SK-N-SH (cell line): ENCODE measurements at regions not wholly inside any gene's neighbourhood (a gene's known extent, or its start where the extent isn't known, plus 50 kb on each side); places are given as distances from the start of the nearest gene placed in this dataset.
"Not testable (repeated sequence)": the region's sequence is repeated elsewhere in the genome, so short reads cannot be mapped to it uniquely, and the experiment has no call there.

Source experiments
- CTCF ChIA-PET: fragments of 300-600, 350-600 bp; formaldehyde crosslinking; extraction: SDS; loops from one replicate; lab custom pipeline; 2021; lab: Yijun Ruan, JAX
- POLR2A ChIA-PET: fragments of 350-600 bp; sonication (Branson Sonifier 250); formaldehyde crosslinking; extraction: SDS; loops from one replicate; lab custom pipeline; 2020; ENCODE audit warnings: antibody characterized with exemption, inconsistent platforms; lab: Yijun Ruan, JAX
- DNase-seq: peaks from one replicate; pipeline ENCODE4 v3.0.0; 2012
- H2AFZ ChIP-seq: fragments of 200-600 bp; sonication (generic); 2 replicates; pipeline ENCODE4 v1.8.1; 2016; ENCODE audit warnings: antibody characterized with exemption, mild to moderate bottlenecking, low read depth
- H3F3A ChIP-seq: fragments of 200-600 bp; sonication (generic); replicated peaks from 2 replicates; pipeline ENCODE3; 2016; ENCODE audit warnings: antibody characterized with exemption, mild to moderate bottlenecking; ENCODE audit not compliant: insufficient read depth
- H3K27ac ChIP-seq, 2 experiments: fragments of 200-500 bp in 1 of 2; fragments of 200-600 bp in 1 of 2; sonication (Bioruptor generic) in 1 of 2; sonication (generic), shearing (Covaris generic) in 1 of 2; 2 replicates each; pipeline versions ENCODE4 v1.5.1 to v1.6.1; 2014 to 2016; ENCODE audit warnings: low read depth in 2 of 2, inconsistent platforms in 1 of 2, low read length in 1 of 2, mild to moderate bottlenecking in 1 of 2, mixed read lengths in 1 of 2
- H3K27me3 ChIP-seq: fragments of 200-600 bp; sonication (generic), shearing (Covaris generic); 2 replicates; pipeline ENCODE4 v1.6.1; 2016; ENCODE audit warnings: mixed run types; ENCODE audit not compliant: insufficient read depth
- H3K36me3 ChIP-seq, 2 experiments: fragments of 200-500 bp in 1 of 2; fragments of 200-600 bp in 1 of 2; sonication (Bioruptor generic) in 1 of 2; sonication (generic) in 1 of 2; replicated peaks in 1 of 2; 2 replicates each; pipeline versions ENCODE3 to v1.5.1; 2014 to 2016; ENCODE audit warnings: low read length in 1 of 2, mild to moderate bottlenecking in 1 of 2; ENCODE audit not compliant: insufficient read depth in 2 of 2, control insufficient read depth in 1 of 2
- H3K4me1 ChIP-seq, 2 experiments: fragments of 200-500 bp in 1 of 2; fragments of 200-600 bp in 1 of 2; sonication (Bioruptor generic) in 1 of 2; sonication (generic), shearing (Covaris generic) in 1 of 2; 2 replicates each; pipeline versions ENCODE4 v1.5.1 to v1.6.1; 2014 to 2016; ENCODE audit warnings: low read depth in 1 of 2, low read length in 1 of 2, mixed run types in 1 of 2; ENCODE audit not compliant: insufficient read depth in 2 of 2, control insufficient read depth in 1 of 2
- H3K4me2 ChIP-seq: fragments of 200-600 bp; sonication (generic), shearing (Covaris generic); 2 replicates; pipeline ENCODE4 v1.6.1; 2017; ENCODE audit warnings: mixed run types
- H3K4me3 ChIP-seq, 2 experiments: fragments of 200-500 bp in 1 of 2; fragments of 200-600 bp in 1 of 2; sonication (Bioruptor generic) in 1 of 2; sonication (generic), shearing (Covaris generic) in 1 of 2; 2 replicates each; pipeline versions ENCODE4 v1.5.1 to v1.8.1; 2014 to 2016; ENCODE audit warnings: low read depth in 2 of 2, inconsistent platforms in 1 of 2, low read length in 1 of 2, mild to moderate bottlenecking in 1 of 2, mixed read lengths in 1 of 2, moderate library complexity in 1 of 2
- H3K79me2 ChIP-seq: fragments of 200-600 bp; sonication (generic); 2 replicates; pipeline ENCODE4 v1.8.1; 2017; ENCODE audit warnings: mild to moderate bottlenecking; ENCODE audit not compliant: insufficient read depth
- H3K9ac ChIP-seq: fragments of 200-600 bp; sonication (generic); 2 replicates; pipeline ENCODE4 v1.6.1; 2017; ENCODE audit warnings: mixed run types
- H3K9me2 ChIP-seq: fragments of 200-600 bp; sonication (generic); 2 replicates; pipeline ENCODE4 v1.6.1; 2017; ENCODE audit warnings: mixed run types
- H3K9me3 ChIP-seq: fragments of 200-600 bp; sonication (generic); 2 replicates; pipeline ENCODE4 v1.6.1; 2017; ENCODE audit warnings: mixed run types, mild to moderate bottlenecking, moderate library complexity
- H4K20me1 ChIP-seq: fragments of 200-600 bp; sonication (generic); 2 replicates; pipeline ENCODE4 v1.6.1; 2017; ENCODE audit warnings: mild to moderate bottlenecking, mixed run types; ENCODE audit not compliant: insufficient read depth
- ELF1 ChIP-seq: IDR thresholded peaks from 2 replicates; pipeline ENCODE4 v1.4.0; 2012
- EP300 ChIP-seq, 2 experiments: IDR thresholded peaks; 2 replicates each; pipeline versions ENCODE4 v1.4.0 to v1.6.1; 2012; ENCODE audit warnings: borderline replicate concordance in 1 of 2, low read depth in 1 of 2, low read length in 1 of 2
- FOSL2 ChIP-seq: IDR thresholded peaks from 2 replicates; pipeline ENCODE4 v1.4.0; 2012; ENCODE audit warnings: low read depth, mild to moderate bottlenecking, moderate library complexity, borderline replicate concordance
- FOXJ3 ChIP-seq: sonication (generic); formaldehyde crosslinking; IDR thresholded peaks from 2 replicates; pipeline ENCODE4 v1.5.1; 2020; ENCODE audit warnings: mild to moderate bottlenecking, missing genetic modification reagents
- FOXM1 ChIP-seq: IDR thresholded peaks from 2 replicates; pipeline ENCODE4 v1.4.0; 2012; ENCODE audit warnings: low read depth, mild to moderate bottlenecking
- GABPA ChIP-seq: IDR thresholded peaks from 2 replicates; pipeline ENCODE4 v1.4.0; 2012; ENCODE audit warnings: low read depth, mild to moderate bottlenecking
- GATA2 ChIP-seq: sonication (generic); formaldehyde crosslinking; IDR thresholded peaks from 2 replicates; pipeline ENCODE4 v1.5.0; 2020; ENCODE audit warnings: mild to moderate bottlenecking, missing genetic modification reagents
- MXI1 ChIP-seq: IDR thresholded peaks from 2 replicates; pipeline ENCODE4 v1.6.1; 2012; ENCODE audit warnings: mild to moderate bottlenecking, low read depth, low read length, improper control_type of control experiment
- NRF1 ChIP-seq: IDR thresholded peaks from 2 replicates; pipeline ENCODE4 v1.6.1; 2012; ENCODE audit warnings: low read depth, mild to moderate bottlenecking, low read length
- POLR2AphosphoS5 ChIP-seq: IDR thresholded peaks from 2 replicates; pipeline ENCODE4 v1.6.1; 2012; ENCODE audit warnings: low read depth, low read length
- RAD21 ChIP-seq: IDR thresholded peaks from 2 replicates; pipeline ENCODE4 v1.6.1; 2012; ENCODE audit warnings: mild to moderate bottlenecking, low read length
- RXRA ChIP-seq: IDR thresholded peaks from 2 replicates; pipeline ENCODE4 v1.4.0; 2012; ENCODE audit warnings: low read depth, mild to moderate bottlenecking, borderline replicate concordance
- TAF1 ChIP-seq: IDR thresholded peaks from 2 replicates; pipeline ENCODE4 v1.6.1; 2012; ENCODE audit warnings: low read depth, mild to moderate bottlenecking, low read length, moderate library complexity, borderline replicate concordance
- TCF12 ChIP-seq: IDR thresholded peaks from 2 replicates; pipeline ENCODE4 v1.4.0; 2012
- TEAD4 ChIP-seq: IDR thresholded peaks from 2 replicates; pipeline ENCODE4 v1.4.0; 2012; ENCODE audit warnings: mild to moderate bottlenecking, borderline replicate concordance; ENCODE audit not compliant: insufficient read depth
- whole genome bisulfite sequencing: methylation state at CpG from one replicate; pipeline ENCODE4 v1.1.6; 2017; ENCODE audit warnings: low lambda C conversion rate; 5-methylcytosine and 5-hydroxymethylcytosine counted together
- TF ChIP-seq, protein P1 (sequence below): IDR thresholded peaks from 2 replicates; pipeline ENCODE4 v1.4.0; 2012; ENCODE audit warnings: low read depth
- TF ChIP-seq, protein P2 (sequence below): IDR thresholded peaks from 2 replicates; pipeline ENCODE4 v1.6.1; 2012; ENCODE audit warnings: mild to moderate bottlenecking, low read depth, low read length, moderate library complexity
- TF ChIP-seq, protein P3 (sequence below): fragments of 200-600 bp; sonication (generic); IDR thresholded peaks from 2 replicates; pipeline ENCODE4 v1.6.1; 2017; ENCODE audit warnings: antibody characterized with exemption, mild to moderate bottlenecking, moderate library complexity
- TF ChIP-seq, protein P4 (sequence below): fragments of 150-350 bp; IDR thresholded peaks from 2 replicates; pipeline ENCODE4 v1.6.1; 2016; ENCODE audit warnings: mild to moderate bottlenecking, low read depth, low read length
- TF ChIP-seq, protein P5 (sequence below): fragments of 150-350 bp; IDR thresholded peaks from 2 replicates; pipeline ENCODE4 v1.6.1; 2017; ENCODE audit warnings: antibody characterized with exemption, low read length, low read depth, borderline replicate concordance

DNA sequence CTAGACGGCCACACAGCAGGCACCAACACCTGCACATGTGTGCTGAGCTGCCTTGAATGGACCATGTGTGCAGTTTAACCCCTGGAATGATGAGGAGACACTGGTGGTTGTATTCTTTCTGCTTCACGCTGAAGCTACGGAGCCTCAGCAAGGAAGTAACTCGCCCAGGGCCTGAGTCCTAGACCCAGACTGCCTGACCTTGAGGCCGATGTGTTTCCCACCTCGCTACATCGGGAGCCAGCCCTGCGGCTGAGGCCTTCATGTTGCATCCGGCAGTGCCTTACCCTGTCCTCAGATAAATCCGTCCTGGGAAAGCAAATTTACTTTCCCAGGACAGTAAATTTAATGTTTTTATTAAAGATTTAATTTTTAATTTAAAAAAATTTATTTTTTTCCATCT, 110.0 kb upstream of the MTHFD1L start (continued):
- TF ChIP-seq ELF1, result no peak

DNA sequence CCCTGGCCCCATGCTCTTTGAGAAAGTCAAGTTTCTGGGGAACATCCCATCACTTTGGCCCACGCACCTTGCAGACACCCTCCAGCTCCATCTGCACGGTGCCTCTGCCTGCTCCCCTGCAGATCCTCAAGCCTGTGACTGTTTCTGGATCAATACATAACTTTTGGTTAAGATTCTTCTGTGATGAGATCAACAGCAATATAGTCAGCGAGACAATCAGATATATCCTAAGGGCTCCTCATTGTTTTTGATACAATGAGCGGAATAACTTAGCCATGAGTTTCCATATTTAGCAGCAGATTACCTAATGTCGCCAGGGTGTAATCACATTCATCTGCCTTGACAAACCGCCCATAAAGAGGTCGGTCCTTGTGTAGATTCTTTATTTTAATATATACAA, 109.3 kb upstream of the MTHFD1L start:
- Histone ChIP-seq H3F3A (no peaks in the 10 kb centered on the region), H3K36me3 (no peaks in the 10 kb centered on the region), H3K27me3 (no peaks in the 10 kb centered on the region; the same call in 1 of the 2 replicates), H3K9me3 (no peaks in the 10 kb centered on the region), H3K4me1 (peaks cover 0 to 9% of the 10 kb centered on the region in 2 experiments; a peak in 1 of 4 replicates), H2AFZ (no peak overlapping the region)
- no peak for DNase-seq
- 27% methylated on average over 6 of the region's 7 CpGs for WGBS
- POLR2A ChIA-PET, result no interaction called here
- CTCF ChIA-PET, result interaction anchor here (1.4 kb wide), 1 partner anchor 361 kb away, joined by 3 read pairs; no protein-coding TSS in a partner anchor
- TF ChIP-seq NRF1 (no peak), TEAD4 (no peak), EP300 (IDR thresholded peaks at IDR 0.05; ENCODE audit: borderline replicate concordance in 1 of 2, low read depth in 1 of 2, low read length in 1 of 2) (no peak), TAF1 (no peak), GATA2 (no peak), POLR2AphosphoS5 (no peak), FOXM1 (no peak), FOSL2 (no peak), RAD21 (no peak), TCF12 (no peak), GABPA (no peak), ELF1 (no peak), RXRA (no peak), FOXJ3 (CRISPR knock-in tag) (no peak), MXI1 (no peak)
- TF ChIP-seq, protein P1, sequence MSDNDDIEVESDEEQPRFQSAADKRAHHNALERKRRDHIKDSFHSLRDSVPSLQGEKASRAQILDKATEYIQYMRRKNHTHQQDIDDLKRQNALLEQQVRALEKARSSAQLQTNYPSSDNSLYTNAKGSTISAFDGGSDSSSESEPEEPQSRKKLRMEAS, result no peak
- TF ChIP-seq, protein P2, sequence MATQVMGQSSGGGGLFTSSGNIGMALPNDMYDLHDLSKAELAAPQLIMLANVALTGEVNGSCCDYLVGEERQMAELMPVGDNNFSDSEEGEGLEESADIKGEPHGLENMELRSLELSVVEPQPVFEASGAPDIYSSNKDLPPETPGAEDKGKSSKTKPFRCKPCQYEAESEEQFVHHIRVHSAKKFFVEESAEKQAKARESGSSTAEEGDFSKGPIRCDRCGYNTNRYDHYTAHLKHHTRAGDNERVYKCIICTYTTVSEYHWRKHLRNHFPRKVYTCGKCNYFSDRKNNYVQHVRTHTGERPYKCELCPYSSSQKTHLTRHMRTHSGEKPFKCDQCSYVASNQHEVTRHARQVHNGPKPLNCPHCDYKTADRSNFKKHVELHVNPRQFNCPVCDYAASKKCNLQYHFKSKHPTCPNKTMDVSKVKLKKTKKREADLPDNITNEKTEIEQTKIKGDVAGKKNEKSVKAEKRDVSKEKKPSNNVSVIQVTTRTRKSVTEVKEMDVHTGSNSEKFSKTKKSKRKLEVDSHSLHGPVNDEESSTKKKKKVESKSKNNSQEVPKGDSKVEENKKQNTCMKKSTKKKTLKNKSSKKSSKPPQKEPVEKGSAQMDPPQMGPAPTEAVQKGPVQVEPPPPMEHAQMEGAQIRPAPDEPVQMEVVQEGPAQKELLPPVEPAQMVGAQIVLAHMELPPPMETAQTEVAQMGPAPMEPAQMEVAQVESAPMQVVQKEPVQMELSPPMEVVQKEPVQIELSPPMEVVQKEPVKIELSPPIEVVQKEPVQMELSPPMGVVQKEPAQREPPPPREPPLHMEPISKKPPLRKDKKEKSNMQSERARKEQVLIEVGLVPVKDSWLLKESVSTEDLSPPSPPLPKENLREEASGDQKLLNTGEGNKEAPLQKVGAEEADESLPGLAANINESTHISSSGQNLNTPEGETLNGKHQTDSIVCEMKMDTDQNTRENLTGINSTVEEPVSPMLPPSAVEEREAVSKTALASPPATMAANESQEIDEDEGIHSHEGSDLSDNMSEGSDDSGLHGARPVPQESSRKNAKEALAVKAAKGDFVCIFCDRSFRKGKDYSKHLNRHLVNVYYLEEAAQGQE, result no peak
- TF ChIP-seq, protein P3, sequence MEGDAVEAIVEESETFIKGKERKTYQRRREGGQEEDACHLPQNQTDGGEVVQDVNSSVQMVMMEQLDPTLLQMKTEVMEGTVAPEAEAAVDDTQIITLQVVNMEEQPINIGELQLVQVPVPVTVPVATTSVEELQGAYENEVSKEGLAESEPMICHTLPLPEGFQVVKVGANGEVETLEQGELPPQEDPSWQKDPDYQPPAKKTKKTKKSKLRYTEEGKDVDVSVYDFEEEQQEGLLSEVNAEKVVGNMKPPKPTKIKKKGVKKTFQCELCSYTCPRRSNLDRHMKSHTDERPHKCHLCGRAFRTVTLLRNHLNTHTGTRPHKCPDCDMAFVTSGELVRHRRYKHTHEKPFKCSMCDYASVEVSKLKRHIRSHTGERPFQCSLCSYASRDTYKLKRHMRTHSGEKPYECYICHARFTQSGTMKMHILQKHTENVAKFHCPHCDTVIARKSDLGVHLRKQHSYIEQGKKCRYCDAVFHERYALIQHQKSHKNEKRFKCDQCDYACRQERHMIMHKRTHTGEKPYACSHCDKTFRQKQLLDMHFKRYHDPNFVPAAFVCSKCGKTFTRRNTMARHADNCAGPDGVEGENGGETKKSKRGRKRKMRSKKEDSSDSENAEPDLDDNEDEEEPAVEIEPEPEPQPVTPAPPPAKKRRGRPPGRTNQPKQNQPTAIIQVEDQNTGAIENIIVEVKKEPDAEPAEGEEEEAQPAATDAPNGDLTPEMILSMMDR, result no peak
- TF ChIP-seq, protein P4, sequence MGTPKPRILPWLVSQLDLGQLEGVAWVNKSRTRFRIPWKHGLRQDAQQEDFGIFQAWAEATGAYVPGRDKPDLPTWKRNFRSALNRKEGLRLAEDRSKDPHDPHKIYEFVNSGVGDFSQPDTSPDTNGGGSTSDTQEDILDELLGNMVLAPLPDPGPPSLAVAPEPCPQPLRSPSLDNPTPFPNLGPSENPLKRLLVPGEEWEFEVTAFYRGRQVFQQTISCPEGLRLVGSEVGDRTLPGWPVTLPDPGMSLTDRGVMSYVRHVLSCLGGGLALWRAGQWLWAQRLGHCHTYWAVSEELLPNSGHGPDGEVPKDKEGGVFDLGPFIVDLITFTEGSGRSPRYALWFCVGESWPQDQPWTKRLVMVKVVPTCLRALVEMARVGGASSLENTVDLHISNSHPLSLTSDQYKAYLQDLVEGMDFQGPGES, result no peak
- TF ChIP-seq, protein P5, sequence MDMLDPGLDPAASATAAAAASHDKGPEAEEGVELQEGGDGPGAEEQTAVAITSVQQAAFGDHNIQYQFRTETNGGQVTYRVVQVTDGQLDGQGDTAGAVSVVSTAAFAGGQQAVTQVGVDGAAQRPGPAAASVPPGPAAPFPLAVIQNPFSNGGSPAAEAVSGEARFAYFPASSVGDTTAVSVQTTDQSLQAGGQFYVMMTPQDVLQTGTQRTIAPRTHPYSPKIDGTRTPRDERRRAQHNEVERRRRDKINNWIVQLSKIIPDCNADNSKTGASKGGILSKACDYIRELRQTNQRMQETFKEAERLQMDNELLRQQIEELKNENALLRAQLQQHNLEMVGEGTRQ, result no peak
- TF ChIP-seq, all 33 proteins: peak for 0
- Histone ChIP-seq H3K4me2 (no peak overlapping the region), H3K79me2 (no peaks in the 10 kb centered on the region), H3K9ac (no peak overlapping the region), H3K4me3 (no peak overlapping the region), H3K9me2 (no peaks in the 10 kb centered on the region), H4K20me1 (no peaks in the 10 kb centered on the region), H3K27ac (no peak overlapping the region)

DNA sequence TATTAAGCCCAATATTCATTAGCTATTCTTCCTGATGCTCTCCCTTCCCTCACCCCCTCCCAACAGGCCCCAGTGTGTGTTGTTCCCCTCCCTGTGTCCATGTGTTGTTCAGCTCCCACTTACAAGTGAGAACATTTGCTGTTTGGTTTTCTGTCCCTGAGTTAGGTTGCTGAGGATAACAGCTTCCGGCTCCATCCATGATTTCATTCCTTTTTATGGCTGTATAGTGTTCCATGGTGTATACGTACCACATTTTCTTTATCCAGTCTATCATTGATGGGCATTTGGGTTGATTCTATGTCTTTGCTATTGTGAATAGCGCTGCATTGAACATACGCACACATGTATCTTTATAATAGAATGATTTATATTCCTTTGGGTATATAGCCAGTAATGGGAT, 107.7 kb upstream of the MTHFD1L start:
- H3K9me3 ChIP-seq, H2AFZ ChIP-seq, H3K9ac ChIP-seq, H3K27me3 ChIP-seq, H3K4me2 ChIP-seq, H3F3A ChIP-seq, DNase-seq, H3K9me2 ChIP-seq, H3K79me2 ChIP-seq, CTCF ChIA-PET, H4K20me1 ChIP-seq, POLR2A ChIA-PET, H3K27ac ChIP-seq, H3K36me3 ChIP-seq, H3K4me1 ChIP-seq, H3K4me3 ChIP-seq: not testable (repeated sequence)
- WGBS, result 35% methylated on average over 4 of the region's 4 CpGs
